Hepatocyte (in vitro differentiated cells): ENCODE measurements at regions not wholly inside any gene's neighbourhood (a gene's known extent, or its start where the extent isn't known, plus 50 kb on each side); places are given as distances from the start of the nearest gene placed in this dataset.
A peak's percentile ranks its signal among the peaks of the same experiment; 100 is the strongest.

Source experiments
- DNase-seq: peaks from one replicate; pipeline ENCODE4 v3.0.0-alpha.2; 2016; ENCODE audit warnings: low spot score
- H2AFZ ChIP-seq: fragments of 200-600 bp; sonication (generic); 2 replicates; pipeline ENCODE4 v1.6.0; 2016; ENCODE audit warnings: antibody characterized with exemption, mild to moderate bottlenecking
- H3K27ac ChIP-seq: fragments of 200-600 bp; sonication (generic); 2 replicates; pipeline ENCODE4 v1.5.1; 2016; ENCODE audit warnings: mild to moderate bottlenecking
- H3K27me3 ChIP-seq: fragments of 200-600 bp; sonication (generic); 2 replicates; pipeline ENCODE4 v1.6.1; 2016
- H3K36me3 ChIP-seq: fragments of 200-600 bp; sonication (generic); replicated peaks from 2 replicates; pipeline ENCODE4 v1.5.1; 2016; ENCODE audit warnings: low read depth; ENCODE audit not compliant: insufficient read depth
- H3K4me1 ChIP-seq: fragments of 200-600 bp; sonication (generic); 2 replicates; pipeline ENCODE4 v1.5.1; 2016; ENCODE audit warnings: mild to moderate bottlenecking, moderate library complexity; ENCODE audit not compliant: insufficient read depth
- H3K4me2 ChIP-seq: fragments of 200-600 bp; sonication (generic); 2 replicates; pipeline ENCODE4 v1.6.0; 2016
- H3K4me3 ChIP-seq: fragments of 200-600 bp; sonication (generic); 2 replicates; pipeline ENCODE4 v1.5.1; 2016; ENCODE audit warnings: mild to moderate bottlenecking
- H3K79me2 ChIP-seq: fragments of 200-600 bp; sonication (generic); 2 replicates; pipeline ENCODE4 v1.6.0; 2017; ENCODE audit warnings: mild to moderate bottlenecking
- H3K9me2 ChIP-seq: fragments of 200-600 bp; sonication (generic); replicated peaks from 2 replicates; pipeline ENCODE4 v1.6.0; 2017; ENCODE audit warnings: mild to moderate bottlenecking; ENCODE audit not compliant: insufficient read depth
- H3K9me3 ChIP-seq: fragments of 200-600 bp; sonication (generic); 2 replicates; pipeline ENCODE4 v1.5.1; 2016; ENCODE audit warnings: low read depth, mild to moderate bottlenecking
- H4K20me1 ChIP-seq: fragments of 200-600 bp; sonication (generic); 2 replicates; pipeline ENCODE4 v1.6.0; 2016; ENCODE audit warnings: mild to moderate bottlenecking; ENCODE audit not compliant: insufficient read depth, poor library complexity, severe bottlenecking
- EZH2 ChIP-seq: fragments of 200-600 bp; sonication (generic); IDR thresholded peaks from 2 replicates; pipeline ENCODE4 v1.6.1; 2016; ENCODE audit warnings: antibody characterized with exemption, mild to moderate bottlenecking, borderline replicate concordance
- EZH2phosphoT487 ChIP-seq: fragments of 200-600 bp; sonication (generic); IDR thresholded peaks from one replicate; pipeline ENCODE4 v1.6.1; 2018; ENCODE audit warnings: antibody characterized with exemption, mild to moderate bottlenecking, low read depth, moderate library complexity; ENCODE audit not compliant: unreplicated experiment, severe bottlenecking
- WGBS: methylation state at CpG from one replicate; pipeline ENCODE4 v1.1.6; 2016; ENCODE audit warnings: low lambda C conversion rate; ENCODE audit errors: missing lambda C conversion rate; 5-methylcytosine and 5-hydroxymethylcytosine counted together
- TF ChIP-seq, protein P1 (sequence below): fragments of 200-600 bp; sonication (generic); IDR thresholded peaks from 2 replicates; pipeline ENCODE4 v1.5.1; 2016; ENCODE audit warnings: antibody characterized with exemption, mild to moderate bottlenecking; ENCODE audit not compliant: poor library complexity

DNA sequence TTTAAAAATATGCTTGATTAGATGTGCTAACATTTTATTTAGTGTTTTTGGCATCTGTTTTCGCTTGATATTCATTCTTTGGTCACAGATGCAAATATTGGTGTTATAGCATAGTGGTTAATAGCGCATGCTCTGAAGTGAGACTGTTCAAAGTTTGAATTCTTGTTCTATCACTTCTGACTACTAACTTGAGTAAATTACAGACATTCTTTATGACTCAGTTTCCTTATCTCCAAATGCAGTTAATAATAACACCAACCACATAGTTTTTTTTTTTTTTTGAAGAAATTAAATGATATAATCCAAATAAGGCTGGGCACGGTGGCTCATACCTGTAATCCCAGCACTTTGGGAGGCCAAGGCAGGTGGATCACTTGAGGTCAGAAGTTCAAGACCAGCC lies 81.0 kb downstream of the TMX1 start:
- Histone ChIP-seq H3K9me3 (no peaks in the 10 kb centered on the region), H3K4me3 (no peak overlapping the region), H3K9me2 (no peaks in the 10 kb centered on the region), H3K27ac (no peak overlapping the region), H3K27me3 (no peaks in the 10 kb centered on the region), H2AFZ (no peak overlapping the region), H3K36me3 (no peaks in the 10 kb centered on the region), H4K20me1 (no peaks in the 10 kb centered on the region), H3K4me1 (peaks cover 5% of the 10 kb centered on the region), H3K79me2 (no peaks in the 10 kb centered on the region), H3K4me2 (no peak overlapping the region)
- WGBS: 89% methylated on average over 3 of the region's 3 CpGs
- TF ChIP-seq, protein P1, sequence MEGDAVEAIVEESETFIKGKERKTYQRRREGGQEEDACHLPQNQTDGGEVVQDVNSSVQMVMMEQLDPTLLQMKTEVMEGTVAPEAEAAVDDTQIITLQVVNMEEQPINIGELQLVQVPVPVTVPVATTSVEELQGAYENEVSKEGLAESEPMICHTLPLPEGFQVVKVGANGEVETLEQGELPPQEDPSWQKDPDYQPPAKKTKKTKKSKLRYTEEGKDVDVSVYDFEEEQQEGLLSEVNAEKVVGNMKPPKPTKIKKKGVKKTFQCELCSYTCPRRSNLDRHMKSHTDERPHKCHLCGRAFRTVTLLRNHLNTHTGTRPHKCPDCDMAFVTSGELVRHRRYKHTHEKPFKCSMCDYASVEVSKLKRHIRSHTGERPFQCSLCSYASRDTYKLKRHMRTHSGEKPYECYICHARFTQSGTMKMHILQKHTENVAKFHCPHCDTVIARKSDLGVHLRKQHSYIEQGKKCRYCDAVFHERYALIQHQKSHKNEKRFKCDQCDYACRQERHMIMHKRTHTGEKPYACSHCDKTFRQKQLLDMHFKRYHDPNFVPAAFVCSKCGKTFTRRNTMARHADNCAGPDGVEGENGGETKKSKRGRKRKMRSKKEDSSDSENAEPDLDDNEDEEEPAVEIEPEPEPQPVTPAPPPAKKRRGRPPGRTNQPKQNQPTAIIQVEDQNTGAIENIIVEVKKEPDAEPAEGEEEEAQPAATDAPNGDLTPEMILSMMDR: no peak
- DNase-seq: no peak

DNA sequence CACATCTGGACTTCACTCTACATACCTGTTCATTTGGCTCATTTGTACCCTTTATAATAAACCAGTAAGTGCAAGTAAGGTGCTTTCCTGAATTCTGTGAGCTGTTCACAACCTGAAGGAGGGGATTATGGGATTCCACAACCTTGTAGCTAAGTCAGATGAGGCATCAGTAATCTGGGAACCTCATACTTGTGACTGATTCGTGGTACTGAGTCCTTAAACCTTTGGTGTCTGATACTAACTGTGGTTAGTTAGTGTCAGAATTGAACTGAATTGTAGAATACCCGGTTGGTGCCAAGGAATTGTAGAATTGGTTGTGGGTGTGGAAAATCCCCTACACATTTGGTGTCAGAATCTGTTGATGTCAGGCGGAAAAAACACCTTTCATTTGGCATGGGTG lies 83.4 kb downstream of the TMX1 start:
- TF ChIP-seq EZH2 (no peak), EZH2phosphoT487 (no peak)
- TF ChIP-seq, protein P1: no peak
- WGBS: 94% methylated on average over 3 of the region's 3 CpGs

DNA sequence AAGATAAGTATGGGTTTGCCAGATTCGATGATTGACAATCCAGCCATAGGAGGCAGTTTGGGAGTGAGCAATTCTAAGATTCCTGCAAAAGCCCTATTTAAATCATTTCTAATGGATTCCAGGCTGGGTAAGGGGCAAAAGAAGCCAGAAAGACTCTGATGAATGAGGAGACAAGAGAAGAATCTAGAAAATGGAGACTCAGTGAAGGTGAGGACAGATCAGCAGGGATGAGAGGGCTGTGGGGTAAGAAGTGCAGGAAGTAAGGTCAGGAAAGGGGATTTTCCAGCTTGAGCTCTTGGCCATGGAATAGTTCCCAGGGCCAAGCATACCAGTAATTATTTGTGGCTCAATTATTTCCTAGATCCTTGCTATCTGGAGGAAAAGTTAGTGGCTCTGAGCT lies 87.3 kb downstream of the TMX1 start:
- Histone ChIP-seq H3K27me3 (no peaks in the 10 kb centered on the region), H4K20me1 (no peaks in the 10 kb centered on the region), H3K9me3 (no peaks in the 10 kb centered on the region), H2AFZ (no peak overlapping the region), H3K4me2 (no peak overlapping the region), H3K4me3 (no peak overlapping the region), H3K27ac (no peak overlapping the region), H3K4me1 (peaks cover 10% of the 10 kb centered on the region), H3K79me2 (no peaks in the 10 kb centered on the region), H3K9me2 (no peaks in the 10 kb centered on the region), H3K36me3 (no peaks in the 10 kb centered on the region)
- 89% methylated on average over 1 of the region's 1 CpG for WGBS
- DNase-seq: no peak
- TF ChIP-seq, protein P1: no peak
- TF ChIP-seq EZH2: no peak
- TF ChIP-seq EZH2phosphoT487: no peak

More for the DNA sequence above, 83.4 kb downstream of the TMX1 start:
- H3K79me2 ChIP-seq: no peaks in the 10 kb centered on the region
- no peaks in the 10 kb centered on the region for H3K36me3 ChIP-seq
- no peaks in the 10 kb centered on the region for H3K9me3 ChIP-seq
- H3K27me3 ChIP-seq: no peaks in the 10 kb centered on the region
- H3K9me2 ChIP-seq: no peaks in the 10 kb centered on the region
- no peak overlapping the region for H3K4me3 ChIP-seq
- no peak overlapping the region for H3K27ac ChIP-seq
- peaks cover 13% of the 10 kb centered on the region for H3K4me1 ChIP-seq
- no peak overlapping the region for H3K4me2 ChIP-seq
- DNase-seq: no peak
- H4K20me1 ChIP-seq: no peaks in the 10 kb centered on the region
- H2AFZ ChIP-seq: no peak overlapping the region

DNA sequence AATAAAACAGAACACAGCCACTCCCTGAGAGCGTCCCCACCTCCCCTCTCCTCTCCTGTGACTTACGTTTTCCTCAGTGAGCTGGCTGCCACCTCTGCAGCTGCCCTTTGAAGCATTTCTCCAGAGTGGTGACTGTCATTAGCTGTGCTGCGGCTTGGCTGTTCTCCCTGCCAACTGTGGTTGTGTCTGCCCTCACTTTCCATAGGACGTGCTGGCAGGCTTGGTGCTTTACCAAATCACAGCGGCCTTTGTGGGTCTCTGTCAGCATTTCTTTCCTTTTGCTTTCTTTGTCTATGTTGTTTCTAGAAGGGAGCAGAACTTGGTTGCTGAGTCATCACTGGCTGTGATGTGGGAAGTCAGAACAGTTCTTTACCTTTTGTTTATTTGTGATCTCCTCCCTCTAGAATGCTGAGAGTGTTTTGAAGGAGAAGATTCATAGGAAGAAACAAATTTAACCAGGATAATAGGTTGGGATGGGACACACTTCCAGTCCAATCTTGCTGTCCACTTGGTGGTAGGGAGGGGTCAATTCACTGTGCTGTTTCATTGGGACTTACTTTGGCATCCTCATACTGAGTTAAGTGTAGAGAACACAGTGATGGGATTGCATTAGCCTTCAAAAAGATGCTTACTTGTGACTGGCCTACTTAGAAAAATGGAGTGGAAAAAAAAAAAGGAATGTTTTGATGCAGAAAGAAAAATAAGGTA lies 88.2 kb downstream of the TMX1 start:
- DNase-seq: no peak
- peaks cover 10% of the 10 kb centered on the region for H3K4me1 ChIP-seq
- no peak overlapping the region for H2AFZ ChIP-seq
- H3K4me2 ChIP-seq: peak overlapping the region; percentile 27
- H3K4me3 ChIP-seq: no peak overlapping the region
- H3K27ac ChIP-seq: peak overlapping the region; percentile 30
- H3K79me2 ChIP-seq: no peaks in the 10 kb centered on the region
- H3K9me3 ChIP-seq: no peaks in the 10 kb centered on the region
- H3K36me3 ChIP-seq: no peaks in the 10 kb centered on the region
- H3K27me3 ChIP-seq: no peaks in the 10 kb centered on the region
- no peaks in the 10 kb centered on the region for H4K20me1 ChIP-seq
- H3K9me2 ChIP-seq: no peaks in the 10 kb centered on the region
- 57% methylated on average over 5 of the region's 5 CpGs for WGBS
- no peak for TF ChIP-seq EZH2phosphoT487
- TF ChIP-seq EZH2: no peak
- TF ChIP-seq, protein P1: no peak
